ENCODE measurements at regions not wholly inside any gene's neighbourhood (a gene's known extent, or its start where the extent isn't known, plus 50 kb on each side); places are given as distances from the start of the nearest gene placed in this dataset.

DNA sequence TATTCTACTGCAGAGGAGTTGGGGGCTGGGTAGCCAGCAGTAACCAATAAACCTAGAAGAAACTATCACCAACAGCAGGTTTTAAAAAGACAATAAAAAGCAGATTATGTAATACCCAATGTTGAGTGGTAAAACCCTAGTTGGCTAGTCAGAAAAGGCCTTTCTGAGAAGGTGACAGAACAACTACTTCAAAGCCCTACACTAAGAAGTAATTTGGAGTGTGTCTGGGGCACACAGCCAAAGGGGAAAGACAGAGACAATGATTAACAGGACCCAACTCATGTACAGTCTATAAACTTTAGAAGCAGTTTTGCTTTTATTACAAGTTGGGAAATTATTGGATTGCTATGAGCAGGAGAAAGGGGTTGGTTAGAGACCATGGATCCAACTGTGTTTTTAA lies 77.2 kb upstream of the TMEM106B start:
- TF ChIP-seq, protein P1, sequence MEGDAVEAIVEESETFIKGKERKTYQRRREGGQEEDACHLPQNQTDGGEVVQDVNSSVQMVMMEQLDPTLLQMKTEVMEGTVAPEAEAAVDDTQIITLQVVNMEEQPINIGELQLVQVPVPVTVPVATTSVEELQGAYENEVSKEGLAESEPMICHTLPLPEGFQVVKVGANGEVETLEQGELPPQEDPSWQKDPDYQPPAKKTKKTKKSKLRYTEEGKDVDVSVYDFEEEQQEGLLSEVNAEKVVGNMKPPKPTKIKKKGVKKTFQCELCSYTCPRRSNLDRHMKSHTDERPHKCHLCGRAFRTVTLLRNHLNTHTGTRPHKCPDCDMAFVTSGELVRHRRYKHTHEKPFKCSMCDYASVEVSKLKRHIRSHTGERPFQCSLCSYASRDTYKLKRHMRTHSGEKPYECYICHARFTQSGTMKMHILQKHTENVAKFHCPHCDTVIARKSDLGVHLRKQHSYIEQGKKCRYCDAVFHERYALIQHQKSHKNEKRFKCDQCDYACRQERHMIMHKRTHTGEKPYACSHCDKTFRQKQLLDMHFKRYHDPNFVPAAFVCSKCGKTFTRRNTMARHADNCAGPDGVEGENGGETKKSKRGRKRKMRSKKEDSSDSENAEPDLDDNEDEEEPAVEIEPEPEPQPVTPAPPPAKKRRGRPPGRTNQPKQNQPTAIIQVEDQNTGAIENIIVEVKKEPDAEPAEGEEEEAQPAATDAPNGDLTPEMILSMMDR (IDR thresholded peaks at IDR 0.05): no peak
- TF ChIP-seq EP300 (IDR thresholded peaks at IDR 0.05): no peak
- TF ChIP-seq POLR2AphosphoS5 (IDR thresholded peaks at IDR 0.05): no peak
- no peak for TF ChIP-seq POLR2A (IDR thresholded peaks at IDR 0.05)
